Esophagus squamous epithelium (tissue), 5 donors: ENCODE measurements at regions not wholly inside any gene's neighbourhood (a gene's known extent, or its start where the extent isn't known, plus 50 kb on each side); places are given as distances from the start of the nearest gene placed in this dataset.

Source experiments
- DNase-seq: peaks from one replicate; lab custom pipeline; 2025; lab: John Stamatoyannopoulos, UW
- H3K27ac ChIP-seq, 4 donors: fragments of 200-600 bp; sonication (generic); one replicate each; pipeline ENCODE4 v1.5.1; 2016 to 2019; ENCODE audit warnings: mild to moderate bottlenecking in 1 of 4
- H3K27me3 ChIP-seq, 4 donors: fragments of 200-600 bp; sonication (generic); 1 replicate in 3 of 4; 2 replicates in 1 of 4; pipeline versions ENCODE4 v1.5.1 to v1.6.0; 2017 to 2021; ENCODE audit warnings: antibody characterized with exemption in 1 of 4
- H3K36me3 ChIP-seq, 3 donors: fragments of 200-600 bp; sonication (generic); one replicate each; pipeline ENCODE4 v1.5.1; 2016 to 2019
- H3K4me1 ChIP-seq, 3 donors: fragments of 200-600 bp; sonication (generic); one replicate each; pipeline ENCODE4 v1.5.1; 2017 to 2019
- H3K4me3 ChIP-seq, 4 donors: fragments of 200-600 bp; sonication (generic); 1 replicate in 3 of 4; 2 replicates in 1 of 4; pipeline ENCODE4 v1.5.1; 2016 to 2019; ENCODE audit warnings: mild to moderate bottlenecking in 2 of 4, moderate library complexity in 1 of 4
- H3K9me3 ChIP-seq, 3 donors: fragments of 200-600 bp; sonication (generic); one replicate each; pipeline ENCODE4 v1.5.1; 2016 to 2019
- POLR2A ChIP-seq, 4 donors: fragments of 450-650 bp; IDR thresholded peaks; one replicate each; pipeline ENCODE4 v1.6.1; 2017; ENCODE audit warnings: antibody characterized with exemption in 4 of 4, mild to moderate bottlenecking in 4 of 4, moderate library complexity in 3 of 4
- WGBS, 2 donors: methylation state at CpG; one replicate each; pipeline ENCODE4 v1.1.5; 2018; 5-methylcytosine and 5-hydroxymethylcytosine counted together
- intact Hi-C: fragments of 100-400 bp; cut with DNase I; formaldehyde crosslinking; loops from one replicate; pipeline ENCODE4 v1.15.0; 2022
- small RNA-seq, 4 donors: library from RNA; depleted of rRNA; stranded (forward); fragments of <200 nt; gene quantifications; one replicate each; pipeline ENCODE3, GENCODE V24; 2016
- TF ChIP-seq, protein P1 (sequence below), 6 experiments: fragments of 450-650 bp in 4 of 6; fragments of 200-600 bp in 2 of 6; sonication (generic) in 2 of 6; IDR thresholded peaks; one replicate each; pipeline ENCODE4 v1.5.1; 2016 to 2019; ENCODE audit warnings: antibody characterized with exemption in 6 of 6, mild to moderate bottlenecking in 4 of 6, moderate library complexity in 4 of 6
- donor health status: DM: yes; HTN: yes; CAD: no.

DNA sequence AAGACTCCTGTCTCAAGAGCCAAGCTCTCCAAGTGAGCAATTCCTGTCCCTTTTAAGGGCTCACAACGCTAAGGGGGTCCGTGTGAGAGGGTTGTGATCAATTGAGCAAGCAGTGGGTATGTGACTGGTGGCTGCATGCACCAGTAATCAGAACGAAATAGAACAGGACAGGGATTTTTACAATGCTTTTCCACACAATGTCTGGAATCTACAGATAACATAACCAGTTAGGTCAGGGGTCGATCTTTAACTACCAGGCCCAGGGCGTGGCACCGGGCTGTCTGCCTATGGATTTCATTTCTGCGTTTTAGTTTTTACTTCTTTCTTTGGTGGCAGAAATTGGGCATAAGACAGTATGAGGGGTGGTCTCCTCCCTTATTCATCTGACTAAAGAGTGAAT, 54.9 kb upstream of the SP4 start:
- Histone ChIP-seq H3K27ac (no peak overlapping the region), H3K27me3 (no peaks in the 10 kb centered on the region), H3K36me3 (no peaks in the 10 kb centered on the region), H3K4me1 (no peaks in the 10 kb centered on the region), H3K9me3 (peaks cover 0 to 10% (median 9%) of the 10 kb centered on the region in 3 donors), H3K4me3 (no peak overlapping the region)
- WGBS, 2 donors: 90 to 93% methylated on average over 5 to 7 of the region's 7 CpGs
- DNase-seq: no peak
- TF ChIP-seq, protein P1, sequence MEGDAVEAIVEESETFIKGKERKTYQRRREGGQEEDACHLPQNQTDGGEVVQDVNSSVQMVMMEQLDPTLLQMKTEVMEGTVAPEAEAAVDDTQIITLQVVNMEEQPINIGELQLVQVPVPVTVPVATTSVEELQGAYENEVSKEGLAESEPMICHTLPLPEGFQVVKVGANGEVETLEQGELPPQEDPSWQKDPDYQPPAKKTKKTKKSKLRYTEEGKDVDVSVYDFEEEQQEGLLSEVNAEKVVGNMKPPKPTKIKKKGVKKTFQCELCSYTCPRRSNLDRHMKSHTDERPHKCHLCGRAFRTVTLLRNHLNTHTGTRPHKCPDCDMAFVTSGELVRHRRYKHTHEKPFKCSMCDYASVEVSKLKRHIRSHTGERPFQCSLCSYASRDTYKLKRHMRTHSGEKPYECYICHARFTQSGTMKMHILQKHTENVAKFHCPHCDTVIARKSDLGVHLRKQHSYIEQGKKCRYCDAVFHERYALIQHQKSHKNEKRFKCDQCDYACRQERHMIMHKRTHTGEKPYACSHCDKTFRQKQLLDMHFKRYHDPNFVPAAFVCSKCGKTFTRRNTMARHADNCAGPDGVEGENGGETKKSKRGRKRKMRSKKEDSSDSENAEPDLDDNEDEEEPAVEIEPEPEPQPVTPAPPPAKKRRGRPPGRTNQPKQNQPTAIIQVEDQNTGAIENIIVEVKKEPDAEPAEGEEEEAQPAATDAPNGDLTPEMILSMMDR (IDR thresholded peaks at IDR 0.05): no peak
- intact Hi-C loops: no loop called here

- Histone ChIP-seq H3K27ac (no peak overlapping the region), H3K27me3 (no peaks in the 10 kb centered on the region), H3K4me1 (no peaks in the 10 kb centered on the region), H3K9me3 (peaks cover 0 to 12% (median 9%) of the 10 kb centered on the region in 3 donors), H3K36me3 (no peaks in the 10 kb centered on the region), H3K4me3 (no peak overlapping the region)
- no peak for DNase-seq
- TF ChIP-seq, protein P1 (IDR thresholded peaks at IDR 0.05): no peak
- no peak for TF ChIP-seq POLR2A (IDR thresholded peaks at IDR 0.05)
- WGBS, 2 donors: 86 to 94% methylated on average over 2 of the region's 2 CpGs
- intact Hi-C loops: no loop called here
Measured at GRCh38 chr7:21374134-21374533, 53.7 kb upstream of the SP4 start.

- Histone ChIP-seq H3K4me3 (no peak overlapping the region), H3K9me3 (peaks cover 0 to 12% (median 9%) of the 10 kb centered on the region in 3 donors), H3K4me1 (no peaks in the 10 kb centered on the region), H3K36me3 (no peaks in the 10 kb centered on the region), H3K27ac (no peak overlapping the region), H3K27me3 (no peaks in the 10 kb centered on the region)
- intact Hi-C loops: no loop called here
- DNase-seq: no peak
- no peak for TF ChIP-seq POLR2A (IDR thresholded peaks at IDR 0.05)
- TF ChIP-seq, protein P1 (IDR thresholded peaks at IDR 0.05): no peak
- 71 to 87% methylated on average over 2 of the region's 2 CpGs for WGBS, 2 donors
Measured at GRCh38 chr7:21377545-21377944, 50.3 kb upstream of the SP4 start.

Small RNAs in the stretch of these regions (small RNA-seq; reads per million reads assigned to genes)
- 0 reads per million in 4 donors for gene RN7SL542P
